Transverse colon (tissue), 4 donors: ENCODE measurements at regions not wholly inside any gene's neighbourhood (a gene's known extent, or its start where the extent isn't known, plus 50 kb on each side); places are given as distances from the start of the nearest gene placed in this dataset.
A peak's percentile ranks its signal among the peaks of the same experiment; 100 is the strongest.

ENCODE experiments used
- DNase-seq: peaks from one replicate; pipeline ENCODE4 v3.0.0-alpha.2; 2019
- H3K27ac ChIP-seq, 4 donors: fragments of 200-600 bp; sonication (generic); 2 replicates each; pipeline ENCODE4 v1.5.1; 2016 to 2018; ENCODE audit warnings: inconsistent platforms in 4 of 4
- H3K27me3 ChIP-seq: fragments of 200-600 bp; sonication (generic); 2 replicates; pipeline ENCODE4 v1.5.1; 2017; ENCODE audit warnings: inconsistent platforms
- H3K36me3 ChIP-seq, 4 donors: fragments of 200-600 bp; sonication (generic); 2 replicates each; pipeline ENCODE4 v1.5.1; 2017 to 2019; ENCODE audit warnings: inconsistent platforms in 4 of 4
- H3K4me1 ChIP-seq, 4 donors: fragments of 200-600 bp; sonication (generic); 2 replicates each; pipeline ENCODE4 v1.5.1; 2017 to 2020; ENCODE audit warnings: inconsistent platforms in 4 of 4
- H3K4me3 ChIP-seq, 4 donors: fragments of 200-600 bp; sonication (generic); 1 replicate in 1 of 4; 2 replicates in 3 of 4; pipeline versions ENCODE4 v1.5.1 to v1.6.1; 2017 to 2019; ENCODE audit warnings: inconsistent platforms in 4 of 4
- H3K9me3 ChIP-seq, 2 donors: fragments of 200-600 bp; sonication (generic); 2 replicates each; pipeline ENCODE4 v1.5.1; 2017 to 2019; ENCODE audit warnings: inconsistent platforms in 2 of 2
- CTCF ChIP-seq, 5 experiments: fragments of 200-600 bp in 3 of 5; fragments of 450-650 bp in 2 of 5; sonication (generic) in 3 of 5; IDR thresholded peaks; 1 replicate in 2 of 5; 2 replicates in 3 of 5; pipeline ENCODE4 v1.5.1; 2016 to 2017; ENCODE audit warnings: antibody characterized with exemption in 5 of 5, inconsistent platforms in 3 of 5, mild to moderate bottlenecking in 2 of 5, moderate library complexity in 1 of 5
- EP300 ChIP-seq: sonication (generic); formaldehyde crosslinking; IDR thresholded peaks from one replicate; pipeline ENCODE4 v1.6.1; 2017; ENCODE audit warnings: antibody characterized with exemption, low read depth
- POLR2A ChIP-seq: fragments of 450-650 bp; IDR thresholded peaks from one replicate; pipeline ENCODE4 v1.6.1; 2016; ENCODE audit warnings: antibody characterized with exemption, mild to moderate bottlenecking, moderate library complexity
- POLR2AphosphoS5 ChIP-seq, 3 donors: sonication (generic); formaldehyde crosslinking; IDR thresholded peaks; one replicate each; pipeline ENCODE4 v1.6.1; 2016; ENCODE audit warnings: antibody characterized with exemption in 3 of 3
- WGBS, 2 donors: methylation state at CpG; one replicate each; pipeline ENCODE4 v1.1.5; 2018; ENCODE audit warnings: low coverage in 1 of 2; 5-methylcytosine and 5-hydroxymethylcytosine counted together
- in situ Hi-C, 4 donors: fragments of 200-750 bp; cut with MboI; loops; one replicate each; pipeline versions ENCODE4 v1.15.0 to v1.15.1; 2017; ENCODE audit warnings: low sequenced_read_pairs in 3 of 4, low pct_ligation_motif_present in 1 of 4, low pct_unique_long_range_greater_than_20kb in 1 of 4
- intact Hi-C: fragments of 100-400 bp; cut with DNase I; formaldehyde crosslinking; loops from one replicate; pipeline ENCODE4 v1.15.1; 2023; ENCODE audit warnings: low total_unique reads

- no peak for TF ChIP-seq POLR2A
- TF ChIP-seq POLR2AphosphoS5 (IDR thresholded peaks at IDR 0.05) = no peak
- WGBS, 2 donors = 90 to 91% methylated on average over 2 of the region's 2 CpGs
- H3K27ac ChIP-seq = no peak overlapping the region
Measured at GRCh38 chr2:146324951-146325350, 1519.9 kb upstream of the ACVR2A start.

DNA sequence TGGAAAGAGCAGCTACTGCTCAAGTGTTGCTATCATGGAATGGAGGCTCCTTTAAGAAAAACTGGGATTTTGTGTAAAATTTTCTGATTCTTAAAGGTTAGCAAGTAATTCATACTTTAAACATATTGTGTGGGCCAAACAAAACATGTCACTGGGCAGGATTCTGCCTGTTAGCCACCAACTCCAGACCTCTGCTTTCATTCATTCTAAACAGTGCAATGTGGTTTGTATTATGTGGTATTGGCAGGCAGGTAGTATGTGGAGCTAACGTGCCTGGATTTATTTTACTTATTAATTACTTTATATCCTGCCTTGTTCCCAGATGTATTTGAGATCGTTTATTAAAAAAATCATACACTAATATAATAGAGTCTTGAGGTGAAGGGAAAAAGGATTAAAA is 1521.3 kb upstream of the ACVR2A start:
- in situ Hi-C loops = no loop called here
- H3K27ac ChIP-seq = no peak overlapping the region
- WGBS, 2 donors = 53 to 69% methylated on average over 2 of the region's 2 CpGs
- intact Hi-C loops = no loop called here
- H3K9me3 ChIP-seq = no peaks in the 10 kb centered on the region
- H3K36me3 ChIP-seq = no peaks in the 10 kb centered on the region
- no peaks in the 10 kb centered on the region for H3K27me3 ChIP-seq
- no peak for TF ChIP-seq CTCF (IDR thresholded peaks at IDR 0.05)
- TF ChIP-seq POLR2A = no peak
- TF ChIP-seq EP300 = no peak
- no peak for TF ChIP-seq POLR2AphosphoS5 (IDR thresholded peaks at IDR 0.05)
- H3K4me3 ChIP-seq = no peak overlapping the region
- no peak for DNase-seq
- H3K4me1 ChIP-seq = no peaks in the 10 kb centered on the region

More at GRCh38 chr2:146324951-146325350, 1519.9 kb upstream of the ACVR2A start:
- intact Hi-C loops = no loop called here
- in situ Hi-C loops = no loop called here
- Histone ChIP-seq H3K27me3 (no peaks in the 10 kb centered on the region), H3K36me3 (no peaks in the 10 kb centered on the region), H3K4me1 (no peaks in the 10 kb centered on the region), H3K9me3 (no peaks in the 10 kb centered on the region), H3K4me3 (no peak overlapping the region)
- no peak for DNase-seq

DNA sequence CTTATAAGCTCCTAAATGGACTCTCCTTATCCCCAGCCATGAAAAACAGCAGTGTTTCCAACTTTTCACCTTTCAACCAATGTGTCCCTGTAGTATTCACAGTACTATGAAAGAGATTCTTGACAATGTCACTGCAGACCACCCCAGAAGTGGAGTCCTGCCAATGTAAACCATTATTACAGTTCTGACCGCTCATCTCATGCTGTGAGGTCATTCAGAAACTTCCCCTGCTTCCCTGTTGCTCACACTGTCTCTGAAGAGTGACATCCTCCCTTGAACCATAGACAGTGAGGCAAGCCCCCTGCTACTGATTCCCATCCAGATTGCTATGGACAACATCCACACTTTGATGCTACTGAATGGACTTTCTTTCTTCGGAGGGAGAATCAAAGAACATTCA is 1523.7 kb upstream of the ACVR2A start:
- in situ Hi-C loops (no loop called here), intact Hi-C loops (no loop called here)
- no peaks in the 10 kb centered on the region for H3K27me3 ChIP-seq
- no peak for DNase-seq
- H3K4me1 ChIP-seq = no peaks in the 10 kb centered on the region
- no peaks in the 10 kb centered on the region for H3K9me3 ChIP-seq
- no peak overlapping the region for H3K4me3 ChIP-seq
- 57 to 77% methylated on average over 2 of the region's 2 CpGs for WGBS, 2 donors
- no peak overlapping the region for H3K27ac ChIP-seq
- no peaks in the 10 kb centered on the region for H3K36me3 ChIP-seq
- TF ChIP-seq POLR2AphosphoS5 (IDR thresholded peaks at IDR 0.05) (no peak), POLR2A (no peak), EP300 (no peak), CTCF (IDR thresholded peaks at IDR 0.05) (no peak)

DNA sequence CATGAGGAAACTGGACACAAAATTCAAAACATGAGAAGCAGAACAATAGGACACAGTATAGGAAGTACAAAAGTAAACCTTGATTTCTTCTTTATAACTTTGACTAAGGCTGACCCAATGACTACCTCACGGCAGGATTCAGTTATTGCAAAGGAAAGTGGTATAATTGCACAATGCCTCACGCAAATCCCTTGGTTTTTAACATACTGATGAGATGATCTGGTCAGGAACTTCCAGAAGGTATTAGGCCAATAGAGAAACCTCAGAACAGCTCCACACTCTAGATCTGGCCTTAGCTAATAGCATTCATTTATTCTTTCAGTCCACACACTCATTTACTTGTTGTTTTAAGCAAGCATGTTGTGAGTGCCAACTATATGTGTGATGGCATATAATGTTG is 1526.9 kb upstream of the ACVR2A start:
- in situ Hi-C loops (no loop called here), intact Hi-C loops (no loop called here)
- H3K4me1 ChIP-seq = no peaks in the 10 kb centered on the region
- 44 to 75% methylated on average over 2 of the region's 2 CpGs for WGBS, 2 donors
- H3K27me3 ChIP-seq = no peaks in the 10 kb centered on the region
- no peak overlapping the region for H3K4me3 ChIP-seq
- H3K36me3 ChIP-seq = no peaks in the 10 kb centered on the region
- TF ChIP-seq POLR2AphosphoS5 (IDR thresholded peaks at IDR 0.05) (no peak), POLR2A (no peak)
- H3K27ac ChIP-seq = no peak overlapping the region
- no peak for DNase-seq
- H3K9me3 ChIP-seq = no peaks in the 10 kb centered on the region

DNA sequence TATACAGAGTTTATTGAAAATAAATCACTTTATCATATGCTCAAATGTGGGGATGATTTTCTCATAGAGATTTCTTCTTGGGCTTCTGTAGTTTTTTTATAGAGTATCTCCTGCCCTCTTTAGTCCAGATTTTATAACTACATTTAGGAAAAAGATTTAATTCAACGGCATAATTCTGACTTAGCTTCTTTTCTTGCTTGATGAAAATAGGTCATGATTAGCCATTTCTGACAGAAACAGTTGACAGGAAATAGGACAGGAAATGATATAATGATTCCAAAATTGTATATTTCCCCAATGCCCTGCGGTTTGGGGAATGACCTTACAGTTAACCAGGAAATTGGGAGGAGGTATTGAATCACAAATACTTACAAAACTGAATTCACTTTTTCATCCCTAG is 1531.9 kb upstream of the ACVR2A start:
- H3K27ac ChIP-seq = no peak overlapping the region
- DNase-seq = no peak
- no peaks in the 10 kb centered on the region for H3K27me3 ChIP-seq
- intact Hi-C loops (no loop called here), in situ Hi-C loops (no loop called here)
- TF ChIP-seq CTCF (IDR thresholded peaks at IDR 0.05) = peak in 1 of 5 experiments; percentile 7
- TF ChIP-seq POLR2AphosphoS5 (IDR thresholded peaks at IDR 0.05) = no peak
- no peak for TF ChIP-seq EP300
- TF ChIP-seq POLR2A = no peak
- 0 to 1% methylated on average over 2 of the region's 2 CpGs for WGBS, 2 donors
- no peaks in the 10 kb centered on the region for H3K36me3 ChIP-seq
- H3K4me3 ChIP-seq = no peak overlapping the region
- no peaks in the 10 kb centered on the region for H3K9me3 ChIP-seq
- no peaks in the 10 kb centered on the region for H3K4me1 ChIP-seq
